Right cardiac atrium (tissue), 5 donors: ENCODE measurements at regions not wholly inside any gene's neighbourhood (a gene's known extent, or its start where the extent isn't known, plus 50 kb on each side); places are given as distances from the start of the nearest gene placed in this dataset.

Experiments
- ATAC-seq, 2 donors: fragments of 200-7000 bp; cut with Tn5 transposase; one replicate each; pipeline versions ENCODE4 v1.8.0 to v1.9.1; 2020; ENCODE audit warnings: moderate library complexity in 2 of 2, mild to moderate bottlenecking in 1 of 2
- DNase-seq, 3 donors: peaks; one replicate each; pipeline ENCODE4 v3.0.0-alpha.2; 2020
- H3K27ac ChIP-seq: one replicate; pipeline ENCODE4 v1.5.1; 2013; ENCODE audit warnings: mild to moderate bottlenecking, low read length, control low read depth, moderate library complexity
- H3K27me3 ChIP-seq: one replicate; pipeline ENCODE4 v1.6.1; 2013; ENCODE audit not compliant: control insufficient read depth, insufficient read depth
- H3K4me1 ChIP-seq: one replicate; pipeline ENCODE4 v1.6.1; 2013; ENCODE audit warnings: low read length; ENCODE audit not compliant: control insufficient read depth, insufficient read depth
- H3K4me3 ChIP-seq: one replicate; pipeline ENCODE4 v1.5.1; 2013; ENCODE audit warnings: low read length, control low read depth
- H3K9me3 ChIP-seq: one replicate; pipeline ENCODE4 v1.6.1; 2013; ENCODE audit warnings: low read length; ENCODE audit not compliant: control insufficient read depth
- WGBS: extraction: QIAGEN DNeasy Blood & Tissue Kit; methylation state at CpG from one replicate; pipeline ENCODE4 v1.1.7; 2013; 5-methylcytosine and 5-hydroxymethylcytosine counted together
- intact Hi-C, 4 donors: fragments of 100-400 bp; cut with DNase I; formaldehyde crosslinking; loops; one replicate each; pipeline versions ENCODE4 v1.11.0 to v1.14.0; 2022 to 2023
- donor health status: healthy with polysubstance abuse.
- donor health status: DM: no; HTN: yes; CAD: no.
- donor health status: DM: no; HTN: no; CAD: no.
- donor health status: DM: no; HTN: yes; CAD: no; lungs with severe emphysema.
- donor health status: DM: yes; HTN: yes; CAD: no.

GRCh38 chr2:152924219-152924618, 205.8 kb downstream of the ARL6IP6 start:
- no peaks in the 10 kb centered on the region for H3K4me1 ChIP-seq
- no peaks in the 10 kb centered on the region for H3K27me3 ChIP-seq
- ATAC-seq, result no peak
- WGBS, result 86% methylated on average over 1 of the region's 1 CpG
- no peak overlapping the region for H3K4me3 ChIP-seq
- no peak for DNase-seq
- intact Hi-C loops, result no loop called here
- H3K9me3 ChIP-seq, result no peaks in the 10 kb centered on the region
- H3K27ac ChIP-seq, result no peak overlapping the region

GRCh38 chr2:152920846-152921245, 202.4 kb downstream of the ARL6IP6 start:
- no peak for ATAC-seq
- H3K27ac ChIP-seq, result no peak overlapping the region
- WGBS, result 52% methylated on average over 2 of the region's 2 CpGs

GRCh38 chr2:152910970-152911369, 192.6 kb downstream of the ARL6IP6 start:
- H3K4me3 ChIP-seq, result no peak overlapping the region
- intact Hi-C loops, result no loop called here
- no peaks in the 10 kb centered on the region for H3K27me3 ChIP-seq
- ATAC-seq (no peak), DNase-seq (no peak)
- no peaks in the 10 kb centered on the region for H3K4me1 ChIP-seq
- H3K27ac ChIP-seq, result no peak overlapping the region
- H3K9me3 ChIP-seq, result no peaks in the 10 kb centered on the region

More at GRCh38 chr2:152920846-152921245, 202.4 kb downstream of the ARL6IP6 start:
- Histone ChIP-seq H3K4me1 (no peaks in the 10 kb centered on the region), H3K4me3 (no peak overlapping the region), H3K9me3 (no peaks in the 10 kb centered on the region), H3K27me3 (no peaks in the 10 kb centered on the region)
- intact Hi-C loops, result no loop called here
- DNase-seq, result no peak

DNA sequence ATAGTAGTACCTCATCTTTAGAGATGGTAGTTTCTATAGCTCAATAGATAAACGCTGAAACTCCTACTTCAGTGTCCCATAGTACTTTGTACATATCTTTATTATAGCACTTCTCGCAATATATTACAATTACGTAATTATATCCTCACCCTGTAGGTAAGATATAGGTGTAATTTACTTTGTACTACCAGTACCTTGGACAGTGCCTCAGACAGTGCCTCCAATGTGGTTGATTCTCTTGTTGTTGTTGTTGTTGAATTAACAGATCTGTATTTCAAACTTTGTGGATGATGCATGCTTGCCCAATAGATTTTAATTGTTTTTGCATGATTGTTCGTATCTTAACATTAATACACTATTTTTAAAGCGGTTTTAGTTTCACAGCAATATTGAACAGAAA, 188.6 kb downstream of the ARL6IP6 start:
- H3K9me3 ChIP-seq, result no peaks in the 10 kb centered on the region
- no peak overlapping the region for H3K4me3 ChIP-seq
- intact Hi-C loops, result no loop called here
- H3K4me1 ChIP-seq, result no peaks in the 10 kb centered on the region
- no peak for ATAC-seq
- H3K27ac ChIP-seq, result no peak overlapping the region
- no peaks in the 10 kb centered on the region for H3K27me3 ChIP-seq
- WGBS, result 69% methylated on average over 5 of the region's 5 CpGs
- no peak for DNase-seq

- Histone ChIP-seq H3K27ac (no peak overlapping the region), H3K9me3 (no peaks in the 10 kb centered on the region), H3K4me3 (no peak overlapping the region), H3K4me1 (no peaks in the 10 kb centered on the region), H3K27me3 (no peaks in the 10 kb centered on the region)
- no peak for ATAC-seq
- DNase-seq, result no peak
- intact Hi-C loops, result no loop called here
- WGBS, result 89% methylated on average over 5 of the region's 5 CpGs
Measured at GRCh38 chr2:152894051-152894450, 175.6 kb downstream of the ARL6IP6 start.

- H3K4me1 ChIP-seq, result no peaks in the 10 kb centered on the region
- no peak overlapping the region for H3K4me3 ChIP-seq
- intact Hi-C loops, result no loop called here
- H3K27ac ChIP-seq, result no peak overlapping the region
- no peaks in the 10 kb centered on the region for H3K9me3 ChIP-seq
- no peaks in the 10 kb centered on the region for H3K27me3 ChIP-seq
- ATAC-seq (no peak), DNase-seq (no peak)
- 40% methylated on average over 2 of the region's 2 CpGs for WGBS
Measured at GRCh38 chr2:152890736-152891135, 172.3 kb downstream of the ARL6IP6 start.

GRCh38 chr2:152883951-152884487, 165.6 kb downstream of the ARL6IP6 start:
- DNase-seq, result no peak
- no peaks in the 10 kb centered on the region for H3K9me3 ChIP-seq
- no peak overlapping the region for H3K4me3 ChIP-seq
- ATAC-seq, result no peak
- intact Hi-C loops, result no loop called here
- 58% methylated on average over 4 of the region's 4 CpGs for WGBS
- no peak overlapping the region for H3K27ac ChIP-seq
- H3K27me3 ChIP-seq, result no peaks in the 10 kb centered on the region
- no peaks in the 10 kb centered on the region for H3K4me1 ChIP-seq

GRCh38 chr2:152881527-152881926, 163.1 kb downstream of the ARL6IP6 start:
- H3K4me1 ChIP-seq, result no peaks in the 10 kb centered on the region
- no peak overlapping the region for H3K27ac ChIP-seq
- H3K9me3 ChIP-seq, result no peaks in the 10 kb centered on the region
- no peak overlapping the region for H3K4me3 ChIP-seq
- no peak for DNase-seq
- intact Hi-C loops, result no loop called here
- H3K27me3 ChIP-seq, result no peaks in the 10 kb centered on the region
- no peak for ATAC-seq

- Histone ChIP-seq H3K27me3 (no peaks in the 10 kb centered on the region), H3K27ac (no peak overlapping the region), H3K4me3 (no peak overlapping the region), H3K4me1 (no peaks in the 10 kb centered on the region), H3K9me3 (no peaks in the 10 kb centered on the region)
- WGBS, result 79% methylated on average over 3 of the region's 3 CpGs
- intact Hi-C loops, result no loop called here
- DNase-seq (no peak), ATAC-seq (no peak)
Measured at GRCh38 chr2:152879275-152879674, 160.9 kb downstream of the ARL6IP6 start.

DNA sequence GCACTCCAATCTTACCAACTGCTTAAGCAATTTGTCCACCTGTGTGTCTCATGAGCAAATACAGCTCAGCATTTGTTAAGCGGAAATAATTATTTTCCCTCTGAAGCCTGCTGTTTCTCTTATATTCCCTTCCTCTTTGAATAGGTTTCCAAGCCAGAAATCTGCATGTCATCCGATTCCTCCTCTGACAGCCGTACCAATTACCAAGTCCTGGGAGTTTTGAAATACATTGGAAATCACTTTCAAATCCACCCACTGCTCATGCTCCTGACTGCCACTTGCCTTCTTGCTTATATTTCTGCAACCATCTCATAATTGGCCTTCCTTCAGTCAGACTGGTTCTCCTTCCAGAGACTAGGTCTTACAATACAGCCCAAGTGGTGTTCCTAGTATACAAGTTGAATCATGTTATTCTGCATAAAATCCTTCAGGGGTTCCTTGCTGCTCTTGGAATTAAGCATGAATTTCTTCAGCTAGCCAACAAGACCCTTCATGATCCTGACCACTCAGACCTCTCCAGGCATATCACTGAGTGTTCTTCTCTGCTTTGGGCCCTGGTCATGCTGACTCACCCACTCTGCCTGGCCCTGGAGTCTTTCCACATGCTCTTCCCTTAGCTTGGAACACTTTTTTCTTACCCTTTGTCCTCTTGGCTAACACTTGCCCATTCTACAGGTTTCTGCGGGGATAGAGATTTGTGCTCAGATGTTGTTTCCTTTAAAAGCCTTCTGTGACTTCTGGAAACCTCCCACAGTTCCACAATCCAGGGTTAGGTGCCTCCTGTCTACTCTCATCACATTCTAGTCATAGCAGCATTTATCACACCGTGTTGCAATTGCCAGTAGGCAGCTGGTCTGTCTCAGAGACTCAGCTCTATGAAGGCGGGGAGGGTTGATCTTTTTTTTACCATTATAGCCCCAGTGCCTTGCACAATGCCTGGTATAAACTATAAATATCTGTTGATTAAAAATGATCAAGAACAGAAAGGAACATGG, 157.6 kb downstream of the ARL6IP6 start:
- Histone ChIP-seq H3K9me3 (no peaks in the 10 kb centered on the region), H3K27ac (no peak overlapping the region), H3K27me3 (no peaks in the 10 kb centered on the region), H3K4me3 (no peak overlapping the region), H3K4me1 (no peaks in the 10 kb centered on the region)
- intact Hi-C loops, result no loop called here
- 60% methylated on average over 6 of the region's 6 CpGs for WGBS
- peak; percentile 22 to 25 for ATAC-seq
- DNase-seq, result no peak

- ATAC-seq, result no peak
- intact Hi-C loops, result no loop called here
- Histone ChIP-seq H3K9me3 (no peaks in the 10 kb centered on the region), H3K27me3 (no peaks in the 10 kb centered on the region), H3K4me1 (no peaks in the 10 kb centered on the region), H3K27ac (no peak overlapping the region), H3K4me3 (no peak overlapping the region)
- DNase-seq, result no peak
- WGBS, result 83% methylated on average over 3 of the region's 3 CpGs
Measured at GRCh38 chr2:152874955-152875354, 156.5 kb downstream of the ARL6IP6 start.
